GM12891 (cell line): ENCODE measurements at regions not wholly inside any gene's neighbourhood (a gene's known extent, or its start where the extent isn't known, plus 50 kb on each side); places are given as distances from the start of the nearest gene placed in this dataset.

Experiments used
- DNase-seq: peaks from one replicate; pipeline ENCODE4 v3.0.0; 2011; ENCODE audit warnings: low spot score; ENCODE audit not compliant: insufficient read length
- FAIRE-seq: peaks from 2 replicates; lab custom pipeline; 2011; peaks lifted over from hg19 to GRCh38; lab: Jason Lieb, UNC
- PAX5 ChIP-seq: IDR thresholded peaks from 2 replicates; pipeline ENCODE4 v1.6.1; 2011; ENCODE audit warnings: low read length, moderate library complexity, mild to moderate bottlenecking; ENCODE audit not compliant: insufficient read depth, severe bottlenecking
- POLR2A ChIP-seq: IDR thresholded peaks from 2 replicates; pipeline ENCODE4 v1.6.1; 2011; ENCODE audit warnings: low read depth, low read length, control low read depth
- POLR2AphosphoS5 ChIP-seq: IDR thresholded peaks from 2 replicates; pipeline ENCODE4 v1.6.1; 2011; ENCODE audit warnings: low read depth, low read length, control low read depth
- POU2F2 ChIP-seq: IDR thresholded peaks from 2 replicates; pipeline ENCODE4 v1.6.1; 2011; ENCODE audit warnings: low read depth, mild to moderate bottlenecking, control low read depth, low read length, moderate library complexity
- SPI1 ChIP-seq: IDR thresholded peaks from 2 replicates; pipeline ENCODE4 v1.6.1; 2011; ENCODE audit warnings: low read depth, low read length, control low read depth
- TAF1 ChIP-seq: IDR thresholded peaks from 2 replicates; pipeline ENCODE4 v1.6.1; 2011; ENCODE audit warnings: low read depth, low read length, control low read depth

- FAIRE-seq (no peak), DNase-seq (no peak)
- no peak for TF ChIP-seq TAF1
- no peak for TF ChIP-seq PAX5
- TF ChIP-seq POLR2AphosphoS5, result no peak
- TF ChIP-seq SPI1, result no peak
- TF ChIP-seq POLR2A, result no peak
- TF ChIP-seq POU2F2, result no peak
These were observed 1182.4 kb upstream of the ZEB2 start for GRCh38 chr2:145702305-145702704.

- DNase-seq (no peak), FAIRE-seq (peak; percentile 16)
- no peak for TF ChIP-seq POLR2AphosphoS5
- TF ChIP-seq POLR2A, result no peak
- TF ChIP-seq SPI1, result peak; percentile 68
These were observed 1173.1 kb upstream of the ZEB2 start for GRCh38 chr2:145692971-145693478.

DNA sequence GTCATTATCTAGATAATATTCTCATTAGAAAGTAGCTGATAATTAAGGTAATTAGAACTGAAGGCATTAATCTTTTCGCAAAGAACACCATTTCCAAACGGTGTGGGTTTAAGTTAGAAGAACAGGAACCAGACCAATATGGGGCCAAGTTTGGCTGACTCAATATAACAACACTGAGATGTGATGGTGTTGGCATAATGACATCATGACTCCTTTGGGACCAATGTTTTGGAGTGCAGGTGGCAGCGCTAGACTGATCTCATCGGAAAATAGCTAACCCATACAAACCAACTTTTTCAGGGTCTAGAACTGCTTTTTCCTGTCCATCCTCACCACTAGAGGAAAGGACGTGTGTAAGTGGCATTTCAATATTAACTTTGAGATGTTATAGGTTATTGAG, 1171.7 kb upstream of the ZEB2 start:
- no peak for DNase-seq
- no peak for FAIRE-seq
- no peak for TF ChIP-seq SPI1
- no peak for TF ChIP-seq PAX5
- no peak for TF ChIP-seq POLR2A
- TF ChIP-seq TAF1, result no peak
- TF ChIP-seq POU2F2, result no peak
- TF ChIP-seq POLR2AphosphoS5, result no peak

DNA sequence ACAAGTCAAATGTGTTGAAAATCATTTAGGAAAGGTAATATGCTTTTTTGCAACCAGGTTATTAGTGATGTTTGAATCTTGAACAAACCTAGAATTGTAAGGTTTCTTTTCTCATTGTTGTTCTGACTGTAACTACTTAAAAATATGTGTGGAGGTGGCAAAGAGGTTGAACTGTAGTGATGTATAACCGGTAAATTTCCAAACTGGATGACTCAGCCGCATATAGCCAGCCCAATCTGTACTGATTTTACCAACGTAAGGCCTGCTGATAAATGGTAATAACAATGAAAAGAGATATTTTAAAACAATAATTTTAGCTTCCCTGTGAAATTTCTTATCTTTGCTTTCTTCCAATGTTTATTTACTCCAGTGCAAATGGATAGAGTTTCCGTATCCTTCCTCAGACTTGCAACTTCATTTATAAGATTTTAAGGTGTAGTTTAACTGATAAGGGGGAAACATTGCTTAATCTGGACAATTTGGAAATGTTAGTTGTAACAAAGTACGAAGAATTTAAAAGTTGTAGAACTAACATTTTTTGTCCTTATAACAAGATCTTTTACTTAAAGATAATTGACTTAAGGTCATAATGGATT, 1170.4 kb upstream of the ZEB2 start:
- no peak for FAIRE-seq
- TF ChIP-seq POU2F2 (no peak), PAX5 (no peak), SPI1 (no peak), POLR2AphosphoS5 (no peak), TAF1 (no peak), POLR2A (no peak)
- DNase-seq, result no peak

DNA sequence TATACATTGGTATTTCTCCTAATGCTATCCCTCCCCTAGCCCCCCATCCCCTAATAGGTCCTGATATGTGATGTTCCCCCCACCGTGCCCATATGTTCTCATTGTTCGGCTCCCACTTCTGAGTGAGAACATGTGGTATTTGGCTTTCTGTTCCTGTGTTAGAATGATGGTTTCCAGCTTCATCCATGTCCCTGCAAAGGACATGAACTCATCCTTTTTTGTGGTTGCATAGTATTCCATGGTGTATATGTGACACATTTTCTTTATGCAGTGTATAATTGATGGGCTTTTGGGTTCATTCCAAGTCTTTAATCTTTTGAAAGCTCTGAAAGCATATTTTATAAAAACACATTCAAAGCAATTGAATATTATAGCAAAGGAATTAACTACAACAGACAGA, 1169.4 kb upstream of the ZEB2 start:
- TF ChIP-seq TAF1, result no peak
- TF ChIP-seq POU2F2, result no peak
- TF ChIP-seq PAX5, result no peak
- DNase-seq, result no peak
- no peak for FAIRE-seq

- DNase-seq, result no peak
- no peak for FAIRE-seq
- TF ChIP-seq PAX5, result no peak
- TF ChIP-seq TAF1, result no peak
- TF ChIP-seq POLR2A, result no peak
- TF ChIP-seq POLR2AphosphoS5, result no peak
- no peak for TF ChIP-seq POU2F2
- no peak for TF ChIP-seq SPI1
These were observed 1168.2 kb upstream of the ZEB2 start for GRCh38 chr2:145688156-145688555.

GRCh38 chr2:145687442-145688134, 1167.7 kb upstream of the ZEB2 start:
- DNase-seq (no peak), FAIRE-seq (no peak)
- TF ChIP-seq POLR2AphosphoS5 (no peak), SPI1 (no peak), POLR2A (no peak), TAF1 (no peak), PAX5 (no peak), POU2F2 (no peak)

DNA sequence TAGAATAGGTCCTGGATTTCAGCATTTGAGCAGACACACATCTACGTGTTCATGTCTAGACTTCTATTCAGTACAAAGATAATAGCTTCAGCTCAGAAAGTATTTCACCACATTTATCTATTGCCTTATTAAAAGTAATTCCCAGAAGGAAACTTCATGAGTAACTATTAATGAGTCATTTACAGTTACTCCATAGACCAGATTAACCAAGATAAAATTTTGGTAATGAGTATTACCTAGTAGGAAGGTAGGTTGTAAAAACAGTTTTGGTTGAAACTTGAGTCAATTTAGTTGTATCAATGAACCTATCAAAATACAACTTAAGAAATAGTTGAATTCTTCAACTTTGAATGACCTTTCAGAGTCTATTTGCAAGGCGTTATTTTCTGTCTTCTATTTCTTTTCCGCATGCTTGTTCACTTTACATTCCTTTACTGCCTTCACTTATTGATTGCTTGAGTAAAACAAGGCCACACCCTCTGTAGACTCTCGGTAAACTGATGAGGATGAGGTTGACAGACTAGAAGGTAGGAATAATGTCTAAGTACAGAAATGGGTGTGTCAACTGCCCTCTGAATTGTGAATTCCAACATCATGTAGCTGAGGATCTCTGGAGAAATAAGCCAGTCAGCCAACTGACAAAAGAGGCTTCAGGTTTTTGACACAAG, 1165.6 kb upstream of the ZEB2 start:
- TF ChIP-seq TAF1 (no peak), POU2F2 (no peak), PAX5 (no peak), POLR2A (no peak), SPI1 (no peak), POLR2AphosphoS5 (no peak)
- no peak for DNase-seq
- FAIRE-seq, result no peak

DNA sequence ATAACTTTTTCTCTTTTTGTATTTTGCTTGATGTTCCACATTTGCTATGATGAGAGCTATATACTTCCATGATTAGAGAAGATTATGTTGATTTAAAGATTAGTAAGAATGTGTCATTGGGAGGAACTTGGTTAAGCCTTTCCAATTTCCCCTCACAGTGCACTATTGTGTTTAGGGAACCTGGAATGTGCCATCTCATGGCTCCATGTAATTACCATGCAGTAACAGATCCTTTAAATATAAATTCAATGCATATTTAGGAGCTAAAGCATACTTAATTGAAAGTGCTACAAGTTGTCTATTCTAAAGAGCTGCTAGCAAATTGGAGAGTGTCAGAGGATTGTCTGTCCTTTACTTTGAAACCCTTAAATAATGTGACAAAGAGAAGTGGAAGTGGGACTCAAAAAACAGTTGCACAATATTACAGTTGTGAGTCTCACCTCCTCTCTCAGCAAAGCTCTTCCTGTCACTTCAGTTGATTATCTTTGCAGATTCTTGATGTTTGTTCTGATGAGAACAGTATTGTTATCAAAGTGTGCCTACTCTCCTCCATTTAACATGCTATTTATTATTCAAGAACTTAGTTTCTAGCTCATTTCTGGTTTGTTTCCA, 1162.7 kb upstream of the ZEB2 start:
- no peak for FAIRE-seq
- no peak for DNase-seq
- TF ChIP-seq PAX5 (no peak), TAF1 (no peak), POLR2A (no peak)

DNA sequence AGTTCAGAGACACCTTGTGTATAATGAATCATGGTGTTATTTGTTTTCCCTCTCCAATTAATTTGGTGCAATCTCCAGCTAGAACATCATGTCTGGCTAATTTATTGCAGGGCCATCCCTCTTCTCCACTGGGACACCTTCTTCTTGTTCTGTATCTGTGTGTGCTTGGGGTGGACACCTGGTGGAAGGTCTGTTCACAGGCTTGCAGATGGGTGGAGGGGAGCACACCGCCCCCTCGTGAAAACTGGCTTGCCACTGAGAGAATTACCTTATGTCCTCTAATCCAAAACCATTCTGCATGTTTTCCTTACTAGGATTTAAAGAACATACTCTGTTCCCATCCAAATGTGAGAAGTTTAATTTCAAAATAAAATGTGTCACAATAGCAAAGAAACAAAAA, 1160.4 kb upstream of the ZEB2 start:
- FAIRE-seq (no peak), DNase-seq (no peak)
- TF ChIP-seq POU2F2, result no peak
- TF ChIP-seq PAX5, result no peak

DNA sequence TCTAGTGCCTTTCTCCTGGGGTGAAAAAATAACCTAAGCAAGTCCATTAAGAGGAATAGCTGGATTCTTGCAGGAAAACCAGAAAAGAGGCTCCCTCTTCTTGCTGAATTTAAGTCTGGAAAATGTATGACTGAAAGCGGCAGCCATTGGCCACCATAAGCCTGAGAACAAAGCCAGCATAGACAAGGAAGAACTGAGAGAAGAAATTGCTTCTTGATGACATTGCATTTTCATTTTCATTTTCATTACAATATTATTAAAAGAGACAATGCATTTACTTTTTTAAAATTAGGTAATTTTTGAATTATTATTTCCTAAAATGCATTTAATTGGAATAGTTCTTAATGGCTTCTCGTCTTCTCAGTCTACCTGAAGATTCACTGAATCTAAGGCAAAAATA, 1157.5 kb upstream of the ZEB2 start:
- TF ChIP-seq TAF1 (no peak), POLR2A (no peak), SPI1 (no peak), POU2F2 (no peak), PAX5 (no peak), POLR2AphosphoS5 (no peak)
- FAIRE-seq, result no peak
- DNase-seq, result no peak
